ENCODE measurements at regions not wholly inside any gene's neighbourhood (a gene's known extent, or its start where the extent isn't known, plus 50 kb on each side); places are given as distances from the start of the nearest gene placed in this dataset.
"Not testable (repeated sequence)": the region's sequence is repeated elsewhere in the genome, so short reads cannot be mapped to it uniquely, and the experiment has no call there.

DNA sequence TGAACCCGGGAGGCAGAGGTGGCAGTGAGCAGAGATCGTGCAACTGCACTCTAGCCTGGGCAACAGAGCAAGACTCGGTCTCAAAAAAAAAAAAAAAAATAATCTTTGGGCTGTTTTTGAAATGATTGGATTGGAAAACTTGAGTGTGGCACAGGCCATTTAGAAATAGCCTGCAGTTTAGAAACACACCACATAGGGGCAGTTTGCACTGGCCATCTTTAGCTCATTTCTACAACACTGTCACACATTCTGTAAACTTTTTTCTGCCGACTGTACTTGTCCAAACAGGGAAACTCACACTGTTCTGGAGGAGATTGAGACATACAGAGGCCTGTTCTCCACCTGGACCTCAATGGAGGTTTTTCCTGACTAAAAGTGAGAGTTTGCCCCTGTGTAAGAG lies 546.3 kb downstream of the RPIA start:
- intact Hi-C loops (cut with DNase I); DNase-seq; H3K9ac ChIP-seq (ENCODE audit: low read depth in 2 of 2, low read length in 2 of 2); H3K4me1 ChIP-seq; H3K27ac ChIP-seq; H3K9me3 ChIP-seq; H3K36me3 ChIP-seq; H3K27me3 ChIP-seq; H3K4me3 ChIP-seq: not testable (repeated sequence)

DNA sequence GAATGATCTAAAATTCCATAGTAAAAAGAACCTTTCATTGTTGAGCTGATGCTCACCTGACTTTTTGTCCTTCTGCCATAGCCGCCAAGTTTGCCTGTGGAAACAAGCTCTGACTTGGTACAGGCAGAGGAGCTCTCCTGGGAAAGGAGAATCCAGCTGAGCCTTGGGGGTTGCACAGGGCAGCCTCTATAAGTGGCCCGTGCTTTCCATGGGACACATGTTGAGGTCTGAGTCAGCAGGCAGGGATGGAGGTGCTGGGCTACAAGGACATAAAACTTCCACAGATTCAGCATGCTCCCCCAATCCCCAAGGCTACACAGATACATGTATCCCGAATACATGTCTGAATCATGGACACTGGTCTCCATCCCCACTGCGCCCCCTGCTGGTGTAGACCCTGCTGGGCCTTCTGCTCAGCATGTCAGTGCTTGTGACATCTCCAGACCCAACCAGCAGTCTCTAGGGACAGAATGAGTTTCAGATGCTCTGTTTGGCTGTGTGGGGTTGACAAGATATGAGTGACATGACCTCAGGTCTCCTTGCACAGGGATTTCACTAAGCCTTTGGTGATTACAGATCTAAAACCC lies 551.7 kb downstream of the RPIA start:
- intact Hi-C loops (cut with DNase I); H3K27me3 ChIP-seq; H3K36me3 ChIP-seq; H3K4me3 ChIP-seq; H3K9me3 ChIP-seq; H3K9ac ChIP-seq (ENCODE audit: low read depth in 2 of 2, low read length in 2 of 2); H3K27ac ChIP-seq; H3K4me1 ChIP-seq; DNase-seq: not testable (repeated sequence)
- TF ChIP-seq, protein P1, sequence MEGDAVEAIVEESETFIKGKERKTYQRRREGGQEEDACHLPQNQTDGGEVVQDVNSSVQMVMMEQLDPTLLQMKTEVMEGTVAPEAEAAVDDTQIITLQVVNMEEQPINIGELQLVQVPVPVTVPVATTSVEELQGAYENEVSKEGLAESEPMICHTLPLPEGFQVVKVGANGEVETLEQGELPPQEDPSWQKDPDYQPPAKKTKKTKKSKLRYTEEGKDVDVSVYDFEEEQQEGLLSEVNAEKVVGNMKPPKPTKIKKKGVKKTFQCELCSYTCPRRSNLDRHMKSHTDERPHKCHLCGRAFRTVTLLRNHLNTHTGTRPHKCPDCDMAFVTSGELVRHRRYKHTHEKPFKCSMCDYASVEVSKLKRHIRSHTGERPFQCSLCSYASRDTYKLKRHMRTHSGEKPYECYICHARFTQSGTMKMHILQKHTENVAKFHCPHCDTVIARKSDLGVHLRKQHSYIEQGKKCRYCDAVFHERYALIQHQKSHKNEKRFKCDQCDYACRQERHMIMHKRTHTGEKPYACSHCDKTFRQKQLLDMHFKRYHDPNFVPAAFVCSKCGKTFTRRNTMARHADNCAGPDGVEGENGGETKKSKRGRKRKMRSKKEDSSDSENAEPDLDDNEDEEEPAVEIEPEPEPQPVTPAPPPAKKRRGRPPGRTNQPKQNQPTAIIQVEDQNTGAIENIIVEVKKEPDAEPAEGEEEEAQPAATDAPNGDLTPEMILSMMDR (IDR thresholded peaks at IDR 0.05): peak; percentile 44

DNA sequence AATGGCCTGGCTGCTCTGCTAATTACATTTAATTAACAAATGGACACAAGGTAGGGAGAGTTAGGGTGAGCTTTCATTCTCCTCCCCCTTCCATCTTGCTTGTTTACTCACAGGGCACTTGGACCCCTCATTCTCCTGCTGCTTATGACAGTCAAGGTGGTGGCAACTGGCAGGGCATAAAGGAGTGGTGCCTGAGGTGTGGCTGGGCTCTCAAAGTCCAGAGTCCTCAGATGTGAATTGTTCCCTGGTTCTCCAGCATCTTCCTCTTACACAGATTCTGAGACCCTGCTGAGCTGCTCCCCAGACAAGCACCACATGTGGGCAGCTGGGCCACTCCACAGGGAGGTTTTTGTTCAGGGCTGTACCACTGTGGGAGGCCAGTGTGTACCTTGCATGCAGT lies 552.9 kb downstream of the RPIA start:
- intact Hi-C loops (cut with DNase I); DNase-seq: not testable (repeated sequence)

DNA sequence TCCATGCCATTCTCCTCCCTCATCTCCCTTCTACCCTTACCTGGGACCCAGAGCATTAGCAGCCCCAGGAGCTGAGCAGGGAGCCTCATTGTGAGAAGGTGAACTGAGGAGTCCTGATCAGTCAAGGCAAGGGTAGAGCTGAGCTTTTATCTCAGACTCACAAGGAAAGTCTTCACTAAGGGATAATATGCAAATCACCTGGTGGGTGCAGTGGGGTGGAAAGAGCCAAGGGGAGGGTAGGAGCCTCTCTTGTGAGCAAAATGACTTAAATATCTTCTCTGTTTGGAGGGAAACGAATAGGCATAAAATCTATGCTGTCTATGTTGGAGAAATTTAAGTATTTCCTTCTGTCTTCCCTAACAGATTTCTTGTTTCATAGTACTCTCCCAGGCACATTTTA lies 554.0 kb downstream of the RPIA start:
- H3K9me3 ChIP-seq; H3K9ac ChIP-seq (ENCODE audit: low read depth in 2 of 2, low read length in 2 of 2); H3K27me3 ChIP-seq; H3K4me1 ChIP-seq; H3K36me3 ChIP-seq; intact Hi-C loops (cut with DNase I); H3K27ac ChIP-seq; H3K4me3 ChIP-seq; DNase-seq: not testable (repeated sequence)

More for the DNA sequence above, 552.9 kb downstream of the RPIA start:
- H3K9ac ChIP-seq (ENCODE audit: low read depth in 2 of 2, low read length in 2 of 2); H3K4me3 ChIP-seq; H3K36me3 ChIP-seq; H3K4me1 ChIP-seq; H3K27me3 ChIP-seq; H3K27ac ChIP-seq; H3K9me3 ChIP-seq: not testable (repeated sequence)

DNA sequence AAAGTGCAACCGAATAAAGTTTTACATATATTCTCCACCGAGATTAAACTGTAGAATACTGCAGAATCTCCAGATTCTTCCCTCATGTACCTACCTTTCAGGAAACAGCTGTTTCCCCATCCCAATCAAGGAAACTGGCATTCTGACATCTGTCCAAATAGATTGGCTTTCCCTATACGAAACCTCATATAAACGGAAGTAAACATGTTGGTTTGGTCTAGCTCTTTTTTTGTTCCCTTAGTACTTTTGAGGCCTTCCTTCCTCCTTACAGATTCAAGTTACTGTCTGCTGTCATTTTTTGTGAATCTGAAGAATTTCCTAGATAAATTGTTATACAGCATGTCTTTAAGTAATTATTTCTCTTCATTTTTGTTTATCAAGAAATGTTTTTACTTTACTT lies 554.6 kb downstream of the RPIA start:
- H3K27me3 ChIP-seq; intact Hi-C loops (cut with DNase I); H3K27ac ChIP-seq; H3K9ac ChIP-seq (ENCODE audit: low read depth in 2 of 2, low read length in 2 of 2); DNase-seq; H3K36me3 ChIP-seq; H3K9me3 ChIP-seq; H3K4me1 ChIP-seq; H3K4me3 ChIP-seq: not testable (repeated sequence)

DNA sequence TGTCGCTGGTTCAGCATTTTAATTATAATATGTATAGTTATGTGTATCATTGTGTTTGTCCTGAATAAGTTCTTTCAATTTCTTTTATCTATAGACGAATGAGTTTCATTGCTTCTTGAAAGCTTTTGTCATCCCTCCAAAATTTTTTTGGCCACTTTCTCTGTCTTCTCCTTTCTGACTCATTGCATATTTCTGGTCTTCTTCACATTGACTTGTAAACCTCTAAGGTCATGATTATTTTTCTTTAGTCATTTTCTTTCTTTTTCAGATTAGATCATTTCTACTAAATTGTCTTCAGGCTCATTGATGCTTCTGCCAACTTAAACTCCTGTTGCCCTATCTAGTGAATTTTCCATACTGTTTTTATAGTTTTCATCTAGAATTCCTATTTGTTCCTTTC lies 555.1 kb downstream of the RPIA start:
- H3K27me3 ChIP-seq; intact Hi-C loops (cut with DNase I); H3K9me3 ChIP-seq; H3K4me3 ChIP-seq; H3K36me3 ChIP-seq; DNase-seq; H3K4me1 ChIP-seq; H3K9ac ChIP-seq (ENCODE audit: low read depth in 2 of 2, low read length in 2 of 2); H3K27ac ChIP-seq: not testable (repeated sequence)

DNA sequence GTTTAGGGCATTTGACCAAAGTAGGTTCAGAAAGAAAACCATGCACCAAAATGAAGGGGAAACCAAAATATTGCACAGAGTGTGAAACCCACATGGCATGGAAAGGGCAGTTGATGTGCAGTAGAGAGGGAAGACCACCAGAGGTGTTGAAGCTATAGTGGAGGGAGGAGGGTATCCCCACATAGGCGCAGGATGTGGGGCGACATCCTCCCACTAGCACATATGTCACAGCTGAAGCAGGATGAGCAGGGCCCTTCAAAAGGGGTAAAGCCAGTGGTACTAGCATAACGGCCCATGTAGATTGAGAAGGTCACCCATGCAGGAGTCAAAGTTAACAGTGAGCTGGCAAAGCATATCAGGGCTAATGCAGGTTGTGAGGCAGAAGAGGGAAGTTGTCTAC lies 563.5 kb downstream of the RPIA start:
- H3K27me3 ChIP-seq; H3K4me3 ChIP-seq; H3K36me3 ChIP-seq; intact Hi-C loops (cut with DNase I); H3K9ac ChIP-seq (ENCODE audit: low read depth in 2 of 2, low read length in 2 of 2); H3K27ac ChIP-seq; H3K4me1 ChIP-seq; DNase-seq; H3K9me3 ChIP-seq: not testable (repeated sequence)

DNA sequence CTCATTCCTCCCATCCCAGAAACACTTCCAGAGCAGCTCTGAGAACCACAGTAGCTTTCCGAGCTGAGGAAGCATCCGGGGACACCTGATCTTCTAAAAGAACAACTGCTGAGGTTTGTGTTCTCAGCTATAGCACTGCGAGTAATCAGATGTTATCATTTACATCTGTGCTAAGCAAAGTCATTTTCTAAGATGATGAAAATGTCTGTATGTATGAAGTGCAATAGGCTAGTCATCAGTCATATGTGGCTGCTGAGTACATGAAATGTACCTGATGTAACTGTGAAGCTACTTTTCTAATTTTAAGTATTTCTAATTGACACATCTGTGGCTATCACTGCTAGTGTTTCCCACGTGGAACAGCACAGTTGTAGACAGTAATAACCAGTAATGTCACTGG lies 582.0 kb downstream of the RPIA start:
- H3K27me3 ChIP-seq; H3K4me1 ChIP-seq; H3K36me3 ChIP-seq; H3K27ac ChIP-seq; DNase-seq; H3K9ac ChIP-seq (ENCODE audit: low read depth in 2 of 2, low read length in 2 of 2); H3K9me3 ChIP-seq; H3K4me3 ChIP-seq; intact Hi-C loops (cut with DNase I): not testable (repeated sequence)

DNA sequence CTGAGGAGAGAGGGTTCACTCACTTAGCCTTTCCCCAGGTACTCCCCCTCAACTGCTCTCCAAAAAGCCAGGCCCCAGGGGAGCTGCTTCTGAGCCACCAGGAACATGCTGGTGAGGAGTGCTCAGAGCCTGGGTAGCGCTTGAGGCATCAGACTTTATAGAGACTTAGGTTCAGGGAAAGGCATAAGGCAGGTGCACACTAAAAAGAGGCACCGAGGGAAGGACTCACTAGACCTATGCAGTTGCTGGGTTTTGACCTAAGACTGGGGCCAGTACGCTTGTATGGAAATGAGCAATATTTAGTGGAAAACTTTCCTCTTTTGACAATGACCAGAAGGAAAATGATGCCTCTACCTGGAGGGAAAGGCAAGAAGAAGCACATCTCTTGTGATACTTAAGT lies 589.1 kb downstream of the RPIA start:
- DNase-seq; H3K27me3 ChIP-seq; H3K4me1 ChIP-seq; H3K27ac ChIP-seq; intact Hi-C loops (cut with DNase I); H3K9me3 ChIP-seq; H3K36me3 ChIP-seq; H3K4me3 ChIP-seq; H3K9ac ChIP-seq (ENCODE audit: low read depth in 2 of 2, low read length in 2 of 2): not testable (repeated sequence)

DNA sequence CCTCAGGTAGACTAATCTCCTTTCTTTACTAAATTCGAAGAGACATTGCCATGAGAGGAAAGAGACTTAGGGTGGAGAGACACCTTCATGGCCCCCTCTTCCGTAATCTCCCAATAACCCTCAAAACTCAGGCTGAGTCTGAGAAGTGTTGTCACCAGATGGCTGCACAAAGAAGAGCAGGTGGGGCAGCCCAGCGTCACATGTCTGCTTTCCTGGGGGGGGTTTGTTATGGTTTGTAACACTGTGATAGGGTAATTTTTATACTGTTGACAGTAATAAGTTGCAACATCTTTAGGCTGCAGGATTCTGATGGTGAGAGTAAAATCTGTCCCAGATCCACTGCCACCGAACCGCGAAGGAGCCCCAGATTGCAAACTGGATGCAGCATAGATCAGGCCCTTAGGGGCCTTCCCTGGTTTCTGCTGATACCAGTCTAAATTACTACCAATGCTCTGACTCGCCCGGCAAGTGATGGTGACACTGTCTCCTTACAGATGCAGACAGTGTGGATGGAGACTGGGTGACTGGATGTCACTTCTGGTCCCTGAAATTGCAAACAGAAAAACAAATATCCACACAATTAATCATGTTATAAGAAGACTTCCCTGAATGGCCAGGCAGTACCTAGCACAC lies 595.1 kb downstream of the RPIA start:
- H3K9me3 ChIP-seq; DNase-seq; intact Hi-C loops (cut with DNase I): not testable (repeated sequence)

DNA sequence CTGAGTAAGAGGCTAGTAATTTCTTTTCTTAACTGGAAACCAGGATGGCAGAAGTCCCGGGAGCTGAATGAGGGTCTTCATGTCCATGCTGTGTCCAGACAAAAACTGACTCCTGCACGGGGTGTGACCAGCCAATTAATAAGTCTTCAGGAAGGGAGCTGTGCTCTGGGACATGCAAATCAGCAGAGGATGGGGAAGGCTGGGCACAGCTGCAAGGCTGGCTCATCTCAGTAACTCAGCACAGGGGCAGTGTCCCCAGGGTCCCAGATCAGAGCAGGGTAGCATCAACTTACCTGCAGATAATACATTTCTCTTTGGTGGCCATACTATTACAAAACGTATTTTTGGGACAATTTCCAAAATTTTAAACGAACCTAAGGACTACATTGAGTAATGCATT lies 595.6 kb downstream of the RPIA start:
- H3K9me3 ChIP-seq; H3K4me3 ChIP-seq; H3K36me3 ChIP-seq; H3K27me3 ChIP-seq; intact Hi-C loops (cut with DNase I); H3K4me1 ChIP-seq; H3K27ac ChIP-seq; DNase-seq; H3K9ac ChIP-seq (ENCODE audit: low read depth in 2 of 2, low read length in 2 of 2): not testable (repeated sequence)

More for the DNA sequence above, 595.1 kb downstream of the RPIA start:
- not testable (repeated sequence) for H3K4me3 ChIP-seq; H3K36me3 ChIP-seq; H3K27me3 ChIP-seq; H3K27ac ChIP-seq; H3K4me1 ChIP-seq; H3K9ac ChIP-seq (ENCODE audit: low read depth in 2 of 2, low read length in 2 of 2)

DNA sequence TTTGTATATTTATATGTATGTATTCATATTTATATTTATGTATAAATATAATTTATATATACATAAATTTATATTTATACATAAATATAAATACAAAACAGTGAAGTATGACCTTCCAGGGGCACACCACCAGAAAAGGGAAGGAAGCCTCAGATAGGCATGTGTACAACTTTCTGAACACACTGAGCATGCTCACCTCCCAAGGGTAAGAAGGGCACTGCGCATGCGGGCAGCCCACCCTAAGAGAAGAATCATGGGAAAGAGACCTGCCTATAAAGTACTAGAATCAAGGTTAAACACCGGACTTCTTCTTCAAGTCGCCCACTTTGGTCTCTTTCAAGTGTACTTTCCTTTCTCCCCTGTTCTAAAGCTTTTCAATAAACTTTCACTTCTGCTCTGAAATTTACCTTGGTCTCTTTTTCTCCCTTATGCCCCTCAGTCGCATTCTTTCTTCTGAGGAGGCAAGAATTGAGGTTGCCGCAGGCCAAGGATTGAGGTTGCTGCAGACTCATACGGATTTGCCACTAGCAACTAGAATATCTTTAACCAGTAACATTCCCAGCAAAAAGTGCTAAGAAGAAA lies 600.3 kb downstream of the RPIA start:
- H3K9me3 ChIP-seq; H3K36me3 ChIP-seq; H3K27me3 ChIP-seq; intact Hi-C loops (cut with DNase I); H3K9ac ChIP-seq (ENCODE audit: low read depth in 2 of 2, low read length in 2 of 2); H3K4me3 ChIP-seq; H3K4me1 ChIP-seq; DNase-seq; H3K27ac ChIP-seq: not testable (repeated sequence)

DNA sequence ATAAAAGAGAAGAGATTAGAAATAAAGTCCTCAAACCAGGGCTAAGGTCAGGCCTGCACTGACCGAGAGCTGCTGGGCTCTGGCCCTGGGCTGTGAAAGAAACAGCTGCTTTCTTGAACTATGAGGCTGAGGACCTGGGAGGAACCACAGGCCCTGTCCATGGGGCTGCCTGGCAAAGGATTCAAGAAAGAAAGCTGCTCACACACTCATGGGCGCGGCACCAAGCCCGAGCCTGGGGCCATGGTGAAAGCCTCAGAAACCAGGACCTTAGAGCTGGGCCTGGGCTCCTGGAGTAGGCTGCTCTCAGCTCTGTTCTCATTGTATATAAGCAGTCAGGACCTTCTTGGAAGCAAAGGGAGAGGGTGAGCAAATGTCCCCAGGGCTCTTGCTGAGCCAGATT lies 601.9 kb downstream of the RPIA start:
- H3K4me1 ChIP-seq; H3K9me3 ChIP-seq; H3K36me3 ChIP-seq; H3K4me3 ChIP-seq; H3K27me3 ChIP-seq; DNase-seq; H3K9ac ChIP-seq (ENCODE audit: low read depth in 2 of 2, low read length in 2 of 2); H3K27ac ChIP-seq; intact Hi-C loops (cut with DNase I): not testable (repeated sequence)
